HG03196 (cell line): ENCODE measurements at regions not wholly inside any gene's neighbourhood (a gene's known extent, or its start where the extent isn't known, plus 50 kb on each side); places are given as distances from the start of the nearest gene placed in this dataset.
"Not testable (repeated sequence)": the region's sequence is repeated elsewhere in the genome, so short reads cannot be mapped to it uniquely, and the experiment has no call there.

Source experiments
- ATAC-seq: cut with Tn5 transposase; IDR thresholded peaks from one replicate; pipeline ENCODE4 v1.9.1; 2021; ENCODE audit not compliant: unreplicated experiment

DNA sequence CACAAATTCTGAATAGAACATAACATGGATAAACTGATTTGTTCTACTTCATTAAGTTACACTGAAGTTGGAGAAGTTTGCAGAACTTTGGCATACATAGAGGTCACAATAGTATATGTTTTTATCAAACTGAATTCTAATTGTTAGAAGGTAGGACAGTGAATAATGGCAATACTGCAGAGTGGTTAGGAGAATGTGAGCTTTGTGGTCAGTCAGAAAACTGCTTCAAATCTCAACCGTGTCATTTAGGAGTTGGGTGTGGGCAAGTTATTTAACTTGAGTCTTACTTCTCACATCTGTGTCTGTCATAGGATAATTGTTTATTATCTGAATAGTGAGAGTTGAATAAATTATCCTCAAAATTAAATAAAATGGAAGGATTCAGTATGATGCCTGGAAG, 374.6 kb upstream of the SYT1 start:
- ATAC-seq, result no peak

DNA sequence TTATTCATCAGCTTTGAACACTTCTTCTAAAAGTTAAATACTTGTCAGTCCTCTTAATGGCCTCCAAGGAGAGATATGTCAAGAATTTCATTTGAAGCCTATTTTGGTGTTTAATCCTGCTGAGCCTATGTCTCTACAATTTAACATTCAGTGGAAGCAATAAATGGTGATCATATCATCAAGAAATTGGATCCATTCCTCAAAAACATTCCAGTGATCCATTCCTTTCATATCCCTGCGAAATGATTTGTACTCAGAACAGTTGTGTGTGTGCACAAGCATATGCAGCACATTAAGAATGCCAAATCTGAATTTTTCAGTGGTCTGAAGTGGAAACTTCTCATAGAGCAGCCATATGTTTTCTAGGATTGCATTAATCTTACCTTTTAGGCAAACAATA, 373.7 kb upstream of the SYT1 start:
- ATAC-seq, result no peak

DNA sequence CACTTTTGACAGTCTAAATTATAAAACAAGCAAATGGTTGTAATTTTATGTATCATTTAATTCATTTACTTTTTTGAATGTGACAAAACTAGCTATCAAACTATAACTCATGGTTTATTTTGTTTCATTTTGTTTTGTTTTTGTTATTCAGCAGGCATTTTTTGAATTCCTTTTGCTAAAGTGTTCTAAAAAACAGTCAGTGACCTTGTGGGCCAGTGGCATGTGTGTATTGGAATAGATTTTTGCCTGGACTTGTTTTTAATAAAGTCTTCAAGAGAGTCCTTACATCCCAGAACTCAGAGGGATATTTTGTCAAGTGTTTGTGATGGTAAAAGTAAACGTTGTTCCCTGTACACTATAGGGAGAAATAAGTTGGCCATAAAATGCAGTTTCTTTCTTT, 369.7 kb upstream of the SYT1 start:
- ATAC-seq, result no peak

DNA sequence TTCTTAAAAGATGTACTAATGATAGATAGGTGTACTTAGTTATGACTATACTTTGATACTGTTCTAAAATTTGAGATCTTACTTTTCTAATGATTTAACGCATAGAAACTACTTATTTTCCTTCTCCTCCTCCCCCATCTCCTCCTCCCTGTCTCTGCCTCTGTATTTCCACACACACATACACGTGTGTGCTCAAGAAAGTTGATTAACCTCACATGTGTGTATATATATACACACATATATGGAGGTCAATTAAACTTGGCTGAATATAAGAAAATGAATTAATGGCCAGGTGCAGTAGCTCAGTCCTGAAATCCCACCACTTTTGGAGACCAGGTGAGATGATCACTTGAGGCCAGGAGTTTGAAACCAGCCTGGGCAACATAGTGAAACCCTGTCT, 362.7 kb upstream of the SYT1 start:
- ATAC-seq, result no peak

DNA sequence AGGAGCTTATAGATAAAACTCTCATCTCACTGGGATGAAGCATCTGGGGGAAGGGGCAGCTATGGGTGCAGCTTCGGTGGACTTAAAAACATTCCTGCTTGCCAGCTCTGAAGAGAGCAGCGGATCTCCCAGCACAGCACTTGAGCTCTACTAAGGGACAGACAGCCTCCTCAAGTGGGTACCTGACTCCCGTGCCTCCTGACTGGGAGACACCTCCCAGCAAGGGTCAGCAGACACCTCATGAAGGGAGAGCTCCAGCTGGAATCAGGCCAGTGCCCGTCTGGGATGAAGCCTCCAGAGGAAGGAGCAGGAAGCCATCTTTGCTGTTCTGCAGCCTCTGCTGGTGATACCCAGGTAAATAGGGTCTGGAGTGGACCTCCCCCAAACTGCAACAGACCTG, 345.2 kb upstream of the SYT1 start:
- no peak for ATAC-seq

DNA sequence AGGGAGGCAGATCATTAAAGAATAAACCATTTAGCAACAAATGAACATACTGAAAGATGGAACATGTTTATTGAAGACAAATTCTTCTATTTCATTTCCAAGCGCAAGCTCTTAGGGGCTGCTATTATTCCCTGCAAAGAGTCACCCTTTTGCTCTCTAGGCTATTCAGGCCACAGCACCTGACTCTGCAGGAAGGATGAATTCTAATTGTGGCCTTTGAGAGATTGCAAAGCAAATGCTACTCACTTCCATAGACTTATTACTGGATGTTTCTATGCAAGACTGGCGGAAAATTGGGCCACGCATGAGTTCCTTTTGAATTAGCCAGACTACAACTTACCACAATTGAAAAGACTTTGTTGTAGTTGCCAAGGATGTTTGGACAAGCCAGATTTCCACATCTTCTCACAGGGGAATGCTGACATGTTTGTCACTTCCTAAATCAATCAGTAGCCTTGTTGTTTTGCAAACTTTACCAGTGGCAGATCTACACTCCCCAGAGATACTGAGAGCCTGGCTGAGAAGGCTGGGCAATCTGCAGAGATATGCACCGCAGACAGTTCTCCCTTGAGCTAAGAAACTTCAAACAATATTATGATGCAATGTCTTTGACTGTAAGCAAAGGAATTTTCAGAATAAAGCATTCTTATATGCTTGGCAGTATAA, 334.3 kb upstream of the SYT1 start:
- no peak for ATAC-seq

DNA sequence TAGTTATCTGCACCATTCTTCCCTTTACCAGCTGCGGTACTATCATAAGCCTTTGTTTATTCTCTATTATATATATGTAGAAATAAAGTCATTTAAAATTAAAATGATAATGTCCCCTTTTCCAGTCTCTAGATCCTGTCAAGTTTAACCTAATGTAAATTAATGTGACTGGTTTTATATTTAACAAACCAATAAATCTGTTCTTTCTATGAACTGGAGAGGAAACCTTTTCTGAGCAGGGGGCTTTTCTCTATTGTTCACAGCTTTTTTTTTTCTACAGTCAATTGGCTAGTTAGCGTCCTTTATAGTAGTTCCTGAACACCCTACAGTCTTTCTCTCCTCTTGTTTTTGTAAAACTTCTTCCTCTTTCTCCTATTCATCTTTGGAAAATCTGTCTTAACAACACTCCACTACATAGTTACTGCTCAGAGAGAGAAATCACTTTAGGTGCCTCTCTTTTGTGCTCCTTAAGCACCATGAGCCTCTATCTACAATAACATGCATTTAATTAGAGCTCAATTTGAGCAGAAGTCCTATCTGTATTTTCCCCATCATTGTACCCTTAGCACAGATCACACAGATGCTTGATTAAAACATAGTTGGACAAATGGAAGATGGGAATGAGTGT, 332.6 kb upstream of the SYT1 start:
- ATAC-seq, result no peak

DNA sequence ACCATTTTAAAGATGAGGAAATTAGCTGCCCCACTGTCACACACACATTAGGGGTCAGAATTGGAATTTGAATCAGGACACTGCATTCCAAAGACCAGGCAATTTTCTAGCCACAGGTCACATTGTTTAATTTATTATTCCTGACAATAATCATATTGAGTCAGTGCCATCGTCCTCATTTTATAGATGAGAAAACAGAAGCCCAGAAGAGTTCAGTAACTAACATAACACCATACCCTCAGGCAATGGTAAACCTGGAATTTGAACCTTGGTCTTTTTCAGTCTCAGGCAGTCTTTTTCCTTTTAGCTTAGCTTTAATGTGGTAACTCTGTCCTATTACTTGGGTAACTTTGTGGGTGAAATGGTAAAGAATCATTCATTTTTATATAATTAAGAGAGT, 330.3 kb upstream of the SYT1 start:
- ATAC-seq, result no peak

DNA sequence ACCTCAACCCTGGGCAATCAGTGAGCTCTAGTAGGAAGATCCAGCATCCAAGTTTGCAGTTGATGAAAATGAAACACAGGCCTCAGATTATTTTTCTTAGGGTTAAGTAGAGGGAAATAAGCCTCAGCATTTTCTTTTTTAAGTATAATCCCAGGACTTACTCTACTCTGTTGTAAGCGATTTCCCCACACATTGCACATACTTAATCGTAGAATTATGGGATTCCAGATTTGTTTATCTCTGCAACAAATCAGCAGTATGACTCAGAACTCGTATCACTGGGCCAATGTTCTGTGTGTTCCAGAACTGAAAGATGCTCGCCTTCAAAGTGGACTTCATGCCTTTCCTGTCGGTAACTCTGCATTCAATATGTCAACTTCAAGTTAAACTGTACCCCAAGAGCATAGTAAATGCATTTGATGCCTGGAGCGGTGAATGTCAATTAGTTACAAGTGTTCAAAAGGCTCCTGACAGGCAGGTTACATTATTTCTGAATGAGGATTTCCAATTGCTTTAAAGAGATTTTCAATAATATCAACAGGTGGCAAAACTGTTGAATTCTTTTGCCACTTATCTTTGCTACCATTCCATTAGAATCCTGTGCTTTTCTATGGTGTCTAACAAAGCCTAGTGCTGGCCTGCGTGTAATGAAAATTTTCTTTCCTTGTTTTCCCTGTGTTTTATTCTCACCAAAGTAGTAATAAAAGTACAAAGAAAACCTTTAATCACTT, 323.8 kb upstream of the SYT1 start:
- no peak for ATAC-seq

DNA sequence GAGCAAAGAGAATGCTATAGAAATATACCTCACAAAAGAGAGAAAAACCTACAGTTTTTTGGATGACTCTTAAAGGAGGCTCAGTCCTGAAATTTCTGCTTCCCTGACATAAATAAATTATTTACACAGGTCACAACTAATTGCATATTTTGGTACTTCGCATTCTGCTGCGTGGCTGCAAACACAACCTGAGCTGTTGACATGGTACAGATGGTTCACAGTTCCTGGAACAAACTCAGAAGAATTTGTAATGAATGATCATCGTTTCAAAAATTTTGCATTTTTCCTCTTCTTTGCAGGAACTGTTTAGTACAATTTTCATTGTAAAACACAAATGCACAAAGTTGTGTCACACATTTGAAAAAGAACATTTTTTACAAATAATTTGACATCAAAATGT, 313.7 kb upstream of the SYT1 start:
- no peak for ATAC-seq

DNA sequence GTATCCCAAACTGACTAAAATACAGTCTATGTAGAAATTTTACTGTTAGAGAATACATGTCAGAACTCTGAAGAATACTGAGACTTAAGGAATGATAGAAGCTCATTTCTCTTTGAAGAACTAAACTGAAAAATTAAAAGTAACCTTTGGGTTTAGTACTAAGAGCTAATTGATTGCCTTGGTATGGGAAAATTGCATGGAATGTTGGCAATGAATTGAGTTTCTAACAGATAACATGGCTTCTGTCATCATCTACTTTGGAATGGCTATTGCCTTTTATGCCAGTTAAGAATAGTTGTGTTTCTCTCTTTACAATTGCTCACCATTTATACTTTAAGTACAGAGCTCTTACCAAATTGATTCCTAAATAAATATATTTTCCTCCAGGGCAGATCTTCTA, 308.8 kb upstream of the SYT1 start:
- no peak for ATAC-seq

DNA sequence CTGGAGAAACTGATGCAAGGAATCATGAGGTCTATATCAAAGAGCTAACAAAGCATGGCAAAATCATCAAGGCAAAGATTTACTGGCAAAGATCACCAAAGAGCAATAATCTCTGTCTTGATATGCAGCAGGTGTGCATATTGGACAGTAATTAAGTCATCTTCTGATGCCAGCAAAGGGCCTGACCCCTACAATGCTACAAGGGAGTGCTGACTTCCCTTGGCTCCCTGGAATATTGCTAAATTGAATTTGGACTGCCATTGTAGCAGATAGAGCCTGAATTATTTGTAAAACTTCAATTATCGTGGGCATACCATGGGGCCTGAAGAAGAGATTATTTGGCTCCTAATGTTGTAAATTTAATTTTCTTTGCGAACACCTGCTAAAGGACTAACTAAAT, 307.9 kb upstream of the SYT1 start:
- no peak for ATAC-seq

DNA sequence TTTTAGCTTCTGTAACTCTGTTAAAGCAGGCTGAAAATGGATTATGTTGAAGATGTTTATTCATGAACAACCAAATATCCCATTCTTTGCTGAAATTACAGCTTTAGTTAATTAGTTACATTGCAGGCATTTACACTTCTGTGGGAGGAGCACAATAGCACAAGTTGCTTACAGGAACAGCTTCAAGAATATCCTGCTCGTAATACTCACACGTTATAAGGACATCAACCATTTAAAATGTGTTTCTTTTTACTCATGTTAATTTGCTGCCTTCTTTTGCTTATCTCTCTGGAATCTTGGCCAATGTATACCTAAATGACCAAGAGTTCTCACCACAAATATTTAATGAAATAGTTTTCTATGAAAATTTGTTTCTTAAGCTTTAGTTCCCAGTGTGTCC, 305.2 kb upstream of the SYT1 start:
- ATAC-seq, result no peak

DNA sequence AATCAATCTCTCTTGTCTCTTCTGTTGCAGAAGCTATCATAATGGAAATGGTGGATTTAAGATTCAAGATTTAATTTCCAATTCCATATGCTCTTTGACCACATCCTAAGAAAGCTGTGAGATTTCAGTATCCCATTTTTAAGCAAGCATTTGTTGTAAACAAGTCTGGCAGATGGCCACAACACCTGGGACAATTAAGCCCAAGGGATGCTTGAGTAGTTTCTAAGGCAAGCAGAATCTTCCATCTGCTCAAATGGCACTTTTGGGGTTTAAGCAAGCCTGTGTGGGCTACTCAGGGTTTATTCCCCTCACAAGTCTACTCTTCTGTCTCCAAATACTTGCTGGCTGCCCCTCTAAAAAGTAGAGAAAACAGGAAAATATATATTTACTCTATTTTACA, 304.7 kb upstream of the SYT1 start:
- no peak for ATAC-seq

DNA sequence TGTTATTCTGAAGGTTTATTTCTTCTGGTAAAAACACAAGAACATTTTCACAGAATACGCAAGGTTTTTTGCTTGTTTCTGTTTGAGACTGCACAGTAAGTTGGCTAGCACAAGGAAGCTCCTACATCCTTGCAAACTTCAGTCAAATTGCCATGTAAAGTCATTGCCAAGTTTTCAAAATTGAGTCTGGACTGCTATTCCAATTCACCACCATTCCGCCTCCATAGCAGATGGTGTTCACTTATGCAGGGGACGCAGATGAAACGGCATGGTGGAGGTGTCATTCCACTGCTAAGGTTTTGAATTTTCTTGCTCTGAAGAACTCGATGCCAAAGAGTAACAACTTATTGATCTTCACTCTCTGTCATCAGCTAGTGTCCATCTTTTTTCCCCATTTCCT, 303.9 kb upstream of the SYT1 start:
- no peak for ATAC-seq

DNA sequence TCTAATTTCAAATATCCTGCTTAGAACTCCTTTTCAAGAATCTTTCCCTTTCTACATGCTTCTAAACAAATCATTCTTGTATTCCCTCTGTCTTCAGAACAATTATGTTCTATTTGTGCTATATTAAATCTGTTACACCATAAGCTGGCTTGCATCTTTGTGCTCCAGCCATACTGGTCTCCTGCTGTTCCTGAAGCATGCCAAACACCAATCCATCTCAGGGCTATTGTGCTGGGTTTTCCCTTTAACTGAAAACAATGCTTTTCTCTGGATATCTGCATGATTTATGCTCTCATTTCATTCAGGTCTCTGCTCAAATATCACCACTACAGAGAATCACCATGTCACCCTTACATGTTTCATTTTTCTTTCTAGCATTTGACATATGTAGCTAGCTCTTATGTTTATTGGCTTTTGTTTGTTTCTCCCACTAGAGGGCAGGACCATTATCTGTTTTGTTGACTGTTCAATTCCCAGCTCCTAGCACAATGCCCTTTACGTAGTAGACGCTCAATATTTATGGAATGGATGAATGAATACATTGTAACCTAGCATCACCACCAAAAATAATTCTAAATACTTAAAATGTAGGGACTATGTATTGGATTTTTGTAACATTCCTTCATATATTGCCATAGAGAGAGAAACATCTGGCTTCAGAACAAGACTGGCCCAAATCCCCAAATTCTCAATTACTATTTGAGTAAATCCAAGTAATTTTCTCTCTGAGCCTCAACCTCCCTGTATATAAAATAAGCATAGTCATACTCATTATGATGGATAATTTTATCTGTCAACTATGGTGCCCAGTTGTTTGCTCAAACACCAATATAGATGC, 302.0 kb upstream of the SYT1 start:
- ATAC-seq, result no peak

DNA sequence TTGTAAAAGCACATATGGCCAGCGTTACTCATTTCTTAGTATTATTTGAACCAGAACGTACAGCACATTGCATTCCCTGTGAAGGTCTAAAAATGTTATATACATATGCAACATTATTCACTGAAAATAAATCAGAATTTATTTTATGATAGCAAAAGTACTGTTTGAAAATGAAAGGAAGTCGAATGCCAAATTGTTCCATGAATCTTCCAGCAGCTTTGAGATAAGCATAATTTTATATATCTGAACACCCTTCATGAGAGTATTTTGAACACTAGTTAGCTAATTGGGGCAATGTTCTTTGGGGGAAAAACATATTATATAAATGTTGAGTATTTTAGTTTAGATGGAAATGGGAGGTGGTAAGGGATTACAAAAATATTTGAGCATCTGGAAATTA, 300.7 kb upstream of the SYT1 start:
- ATAC-seq, result no peak

DNA sequence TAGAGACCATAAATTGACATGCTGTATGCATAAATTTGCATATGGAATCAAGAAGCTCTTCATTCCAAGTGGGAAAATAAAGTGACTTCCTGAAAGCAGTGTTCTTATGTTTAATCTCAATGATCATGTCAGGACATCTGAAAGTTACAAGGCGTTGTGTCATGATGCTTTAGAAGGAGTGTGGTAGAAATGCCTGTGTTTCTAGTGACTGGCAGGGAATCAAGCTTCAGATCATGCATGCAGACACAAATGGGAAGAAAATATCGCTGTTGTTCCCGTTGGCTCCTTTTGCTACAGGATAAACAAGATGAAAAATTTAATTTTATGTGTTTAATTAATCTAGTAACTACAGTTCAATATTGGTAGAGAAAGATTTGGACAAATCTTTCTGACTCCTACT, 298.1 kb upstream of the SYT1 start:
- no peak for ATAC-seq

DNA sequence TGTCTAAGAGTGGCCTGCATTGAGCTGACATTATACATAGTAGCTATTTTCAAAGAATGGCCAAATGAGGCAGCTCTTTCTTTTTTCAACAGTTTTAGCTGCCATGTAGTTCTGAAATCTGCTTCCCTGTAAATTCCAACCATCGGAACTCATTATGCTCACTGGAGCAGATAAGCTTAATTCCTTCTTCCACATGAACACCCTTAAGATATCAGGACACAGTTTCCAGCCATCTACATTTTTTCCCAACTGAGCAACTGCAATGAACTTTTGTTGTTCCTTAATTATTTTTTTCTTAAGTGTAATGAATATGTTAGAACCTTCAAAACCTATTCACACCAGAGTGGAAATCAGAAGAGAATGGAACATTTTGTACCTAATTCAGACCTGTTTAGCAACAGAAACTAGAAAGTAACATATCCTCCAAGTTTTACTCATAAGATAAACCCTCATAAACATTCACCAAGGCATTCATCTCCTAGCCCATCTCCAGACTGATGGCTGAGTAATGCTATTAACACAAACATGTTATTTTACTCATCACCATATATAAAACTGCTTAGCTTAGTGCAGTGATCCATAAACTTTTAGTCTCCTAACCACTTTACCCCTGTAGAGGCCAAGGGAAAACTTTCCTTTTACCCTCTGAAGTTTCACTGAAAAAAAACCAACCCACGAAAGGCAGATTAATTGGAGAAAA, 296.1 kb upstream of the SYT1 start:
- ATAC-seq, result no peak

DNA sequence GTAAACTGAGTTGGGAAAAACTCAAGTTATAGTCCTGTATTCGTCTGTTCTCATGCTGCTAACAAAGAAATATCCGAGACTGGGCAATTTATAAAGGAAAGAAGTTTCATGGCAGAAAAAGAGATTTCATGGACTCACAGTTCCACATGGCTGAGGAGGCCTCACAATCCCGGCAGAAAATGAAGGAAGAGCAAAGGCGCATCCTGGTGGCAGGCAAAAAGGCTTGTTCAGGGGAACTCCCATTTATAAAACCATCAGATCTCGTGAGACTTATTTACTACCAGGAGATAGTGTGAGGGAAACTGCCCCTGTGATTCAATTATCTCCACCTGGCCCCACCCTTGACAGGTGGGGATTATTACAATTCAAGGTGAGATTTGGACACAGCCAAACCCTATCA, 292.6 kb upstream of the SYT1 start:
- no peak for ATAC-seq

DNA sequence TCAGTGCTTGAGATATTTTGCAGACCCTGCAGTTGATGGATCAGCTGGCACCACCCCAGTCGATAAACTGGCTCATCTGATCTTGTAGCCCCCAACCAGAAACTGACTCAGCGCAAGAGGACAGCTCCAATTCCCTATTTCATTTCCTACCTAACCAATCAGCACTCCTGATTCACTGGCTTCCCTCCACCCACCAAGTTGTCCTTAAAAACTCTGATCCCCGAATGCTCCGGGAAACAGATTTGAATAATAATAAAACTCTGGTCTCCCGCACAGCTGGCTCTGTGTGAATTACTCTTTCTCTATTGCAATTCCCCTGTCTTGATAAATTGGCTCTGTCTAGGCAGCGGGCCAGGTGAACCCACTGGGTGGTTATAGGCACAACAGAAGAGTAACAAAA, 289.4 kb upstream of the SYT1 start:
- not testable (repeated sequence) for ATAC-seq
